ENCODE measurements at regions not wholly inside any gene's neighbourhood (a gene's known extent, or its start where the extent isn't known, plus 50 kb on each side); places are given as distances from the start of the nearest gene placed in this dataset.

GRCh38 chr6:113642001-113642713 is 215.0 kb upstream of the MARCKS start:
- no peak for DNase-seq (ENCODE audit: low spot score)

DNA sequence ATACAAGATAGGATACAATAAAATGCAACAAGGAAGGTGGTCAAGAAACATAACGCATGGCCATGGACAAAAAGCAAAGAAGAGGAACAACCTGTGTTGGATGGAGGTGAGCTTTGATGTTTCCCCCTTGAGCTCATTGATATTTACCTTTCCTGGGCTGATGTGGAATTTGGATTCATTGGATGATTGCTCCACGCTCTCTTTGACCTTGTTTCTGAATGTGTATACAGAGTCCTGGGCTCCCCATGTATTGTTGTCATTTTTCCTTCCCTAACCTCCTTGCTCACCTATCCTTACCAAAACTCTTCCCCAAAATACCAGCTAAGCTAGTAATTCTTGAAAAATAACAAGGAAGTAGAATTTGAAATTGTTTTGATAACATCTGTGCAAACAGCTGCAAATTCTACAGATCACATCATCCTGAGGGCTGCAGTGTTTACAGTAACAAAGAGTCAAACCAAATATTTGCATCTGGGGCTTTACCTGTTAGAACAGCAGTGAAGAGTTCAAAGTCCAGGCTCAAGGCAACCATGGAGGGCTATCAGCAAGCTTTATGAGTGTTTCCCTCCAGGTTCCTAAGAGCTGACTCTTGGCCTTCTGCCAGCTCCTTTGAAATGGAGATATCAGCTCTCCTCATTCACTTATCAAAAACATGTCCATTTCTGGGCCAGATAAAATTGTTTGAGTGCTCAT is 214.3 kb upstream of the MARCKS start:
- DNase-seq (ENCODE audit: low spot score) = no peak

GRCh38 chr6:113643407-113643770 is 213.8 kb upstream of the MARCKS start:
- DNase-seq (ENCODE audit: low spot score) = no peak

GRCh38 chr6:113644861-113645575 is 212.1 kb upstream of the MARCKS start:
- no peak for DNase-seq (ENCODE audit: low spot score)

DNA sequence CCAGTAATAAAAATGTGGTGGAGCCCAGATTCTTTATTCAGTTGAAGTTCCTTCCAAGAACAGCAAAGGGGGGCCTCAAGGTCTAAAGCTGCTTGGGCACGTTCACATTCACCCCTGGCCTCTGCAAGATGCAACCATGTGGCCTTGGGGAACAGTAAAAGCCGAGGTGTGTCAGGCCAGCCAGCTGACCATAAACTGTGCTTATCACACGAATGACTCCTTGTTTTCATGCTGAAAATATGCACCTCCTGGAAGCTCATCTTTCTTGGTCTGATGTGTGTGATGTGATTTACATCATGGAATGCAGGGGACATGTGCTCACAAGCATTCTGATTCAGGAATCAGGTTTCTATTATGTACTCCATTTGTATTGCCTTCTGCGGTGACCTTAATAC is 211.6 kb upstream of the MARCKS start:
- no peak for DNase-seq (ENCODE audit: low spot score)

GRCh38 chr6:113645986-113646385 is 211.2 kb upstream of the MARCKS start:
- no peak for DNase-seq (ENCODE audit: low spot score)

DNA sequence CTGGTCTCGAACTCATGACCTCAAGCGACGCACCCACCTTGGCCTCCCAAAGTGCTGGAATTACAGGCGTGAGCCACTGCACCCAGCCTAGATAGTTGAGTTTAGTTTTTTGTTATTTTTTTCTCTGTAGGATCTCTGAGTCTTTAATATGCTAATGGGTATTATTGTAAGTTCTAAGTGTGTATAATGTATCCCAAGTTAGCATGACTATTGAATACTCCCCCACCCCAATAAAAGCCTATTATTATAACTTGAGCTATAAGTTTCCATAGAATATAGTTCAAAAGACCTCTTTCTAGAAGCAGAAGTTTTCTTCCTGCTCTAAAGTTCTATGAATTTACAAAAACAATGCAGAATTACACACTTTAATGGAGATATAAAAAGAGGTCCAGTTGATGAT is 210.4 kb upstream of the MARCKS start:
- DNase-seq (ENCODE audit: low spot score) = no peak

DNA sequence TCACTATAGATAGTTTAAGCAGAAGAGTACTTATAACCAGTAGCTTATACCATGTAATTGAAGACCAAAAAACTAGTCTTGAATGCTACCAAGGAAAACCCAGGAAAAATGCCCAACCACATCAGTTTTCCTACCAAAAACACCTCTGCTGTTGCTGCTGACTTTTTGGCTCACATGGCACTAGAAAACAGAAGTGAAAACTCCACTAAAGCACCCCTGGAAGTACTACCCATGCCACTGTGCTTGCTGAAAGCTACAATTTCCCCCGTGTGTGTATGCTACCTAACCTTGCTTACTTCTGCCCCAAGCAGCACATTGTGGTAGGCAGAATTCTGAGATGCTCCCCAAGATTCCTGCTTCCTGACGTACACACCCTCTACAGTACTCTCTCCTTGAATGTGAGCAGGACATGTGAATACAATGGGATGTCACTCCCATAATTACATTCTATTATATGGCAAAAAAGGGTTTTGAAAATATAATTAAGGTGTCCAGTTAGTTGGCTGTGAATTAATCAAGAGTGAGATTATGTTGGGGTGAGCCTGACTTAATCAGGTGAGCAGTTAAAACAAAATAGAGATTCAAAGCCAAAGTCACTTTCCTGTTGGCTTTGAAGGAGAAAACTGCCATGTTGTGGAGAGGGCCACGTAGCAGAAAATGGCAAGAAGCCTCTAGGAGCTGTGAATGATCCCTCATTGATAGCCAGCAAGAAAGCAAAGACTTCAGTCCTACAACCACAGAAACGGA is 209.8 kb upstream of the MARCKS start:
- DNase-seq (ENCODE audit: low spot score) = no peak

DNA sequence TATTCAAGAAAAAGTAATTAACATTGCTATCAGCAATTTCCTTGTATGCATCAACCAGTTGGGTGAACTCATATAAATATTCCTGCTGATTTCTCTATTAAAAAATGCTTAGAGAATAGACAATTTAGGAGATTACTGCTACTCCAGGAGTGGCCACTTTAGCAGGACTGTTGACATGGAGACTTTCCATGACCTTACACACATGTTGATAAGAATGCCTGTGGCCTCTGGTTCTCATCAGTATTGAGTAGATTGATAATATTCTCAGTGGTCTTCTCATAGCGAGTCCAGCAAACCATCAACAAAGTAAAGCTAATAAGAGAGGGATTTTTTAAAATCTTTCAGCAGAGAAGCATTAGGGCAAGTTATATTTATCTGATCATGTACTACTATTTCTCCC is 208.4 kb upstream of the MARCKS start:
- no peak for DNase-seq (ENCODE audit: low spot score)

- DNase-seq (ENCODE audit: low spot score) = no peak
Observed at GRCh38 chr6:113649276-113649675, 207.9 kb upstream of the MARCKS start.

DNA sequence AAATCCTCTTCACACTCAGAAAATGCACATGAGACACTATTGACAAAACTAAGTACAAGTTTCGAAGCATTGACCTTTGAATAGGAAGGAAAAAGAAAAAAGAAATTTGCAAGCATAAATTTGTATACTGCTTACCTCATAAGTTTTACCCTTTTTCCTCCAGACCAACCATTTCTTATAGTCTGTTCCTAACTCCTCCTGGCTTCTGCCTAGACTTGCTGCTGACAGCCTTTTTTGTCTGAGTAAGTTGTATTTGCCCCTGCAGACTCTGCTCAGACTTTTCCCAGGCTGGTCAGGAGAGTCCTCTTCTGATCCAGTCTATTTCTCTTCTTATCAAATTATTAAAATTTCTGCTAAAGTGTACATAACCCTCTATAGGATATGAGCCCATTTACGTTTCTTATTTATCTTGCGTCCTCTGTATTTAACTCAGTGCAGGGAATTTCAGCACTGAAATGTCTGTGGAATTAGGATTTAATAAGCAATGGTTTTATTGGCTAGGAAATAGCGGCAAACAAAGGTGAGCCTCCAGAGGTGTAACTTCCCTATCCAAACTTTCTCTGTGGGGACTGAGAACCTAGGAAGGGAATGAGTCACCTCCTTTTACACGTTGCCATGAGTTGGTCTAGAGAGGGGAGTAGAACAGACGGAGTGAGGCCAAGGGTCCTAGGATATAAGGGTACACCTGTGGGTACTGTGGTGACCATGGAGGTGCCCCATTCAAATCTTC is 207.1 kb upstream of the MARCKS start:
- no peak for DNase-seq (ENCODE audit: low spot score)

- no peak for DNase-seq (ENCODE audit: low spot score)
Observed at GRCh38 chr6:113650610-113650979, 206.6 kb upstream of the MARCKS start.

DNA sequence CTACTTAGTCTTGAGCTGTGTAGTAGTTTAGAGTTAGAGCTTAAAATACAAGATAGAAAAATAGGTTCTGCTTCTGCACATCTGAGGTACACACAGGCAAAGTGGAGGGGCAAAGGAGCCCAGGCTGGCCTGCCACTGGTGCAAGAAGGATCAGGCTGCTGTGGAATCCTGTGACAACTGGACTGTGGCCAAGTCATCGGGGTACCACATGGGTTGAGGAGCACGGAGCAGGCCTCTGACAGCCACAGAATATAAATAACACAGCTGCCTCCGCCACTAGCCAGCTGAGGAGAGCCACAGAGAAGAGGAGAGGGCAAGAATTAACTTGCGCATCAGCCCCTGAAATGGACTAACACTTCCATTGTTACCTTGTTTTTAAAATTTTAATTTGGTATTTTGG is 206.0 kb upstream of the MARCKS start:
- DNase-seq (ENCODE audit: low spot score) = no peak

- DNase-seq (ENCODE audit: low spot score) = no peak
Observed at GRCh38 chr6:113651920-113652319, 205.2 kb upstream of the MARCKS start.

GRCh38 chr6:113653275-113653674 is 203.9 kb upstream of the MARCKS start:
- DNase-seq (ENCODE audit: low spot score) = no peak

DNA sequence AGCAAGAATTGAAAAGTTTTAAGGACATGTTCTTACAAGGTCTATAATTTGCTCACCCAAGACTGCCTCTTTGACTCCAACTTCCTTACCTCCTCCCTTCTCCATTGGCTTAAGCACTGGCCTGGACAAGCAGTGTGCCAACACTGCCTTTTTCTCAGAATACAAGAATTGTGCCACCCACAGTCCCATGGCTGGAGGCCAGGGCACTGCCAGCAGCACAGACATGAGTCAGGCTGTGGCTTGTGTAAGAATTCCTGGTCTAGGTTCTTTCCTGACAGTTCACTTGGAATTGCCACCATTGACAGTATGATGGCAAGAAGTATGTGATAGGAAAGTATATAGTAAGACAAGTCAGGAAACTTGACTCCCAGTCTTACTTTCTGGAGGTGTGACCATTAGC is 202.7 kb upstream of the MARCKS start:
- DNase-seq (ENCODE audit: low spot score) = no peak

DNA sequence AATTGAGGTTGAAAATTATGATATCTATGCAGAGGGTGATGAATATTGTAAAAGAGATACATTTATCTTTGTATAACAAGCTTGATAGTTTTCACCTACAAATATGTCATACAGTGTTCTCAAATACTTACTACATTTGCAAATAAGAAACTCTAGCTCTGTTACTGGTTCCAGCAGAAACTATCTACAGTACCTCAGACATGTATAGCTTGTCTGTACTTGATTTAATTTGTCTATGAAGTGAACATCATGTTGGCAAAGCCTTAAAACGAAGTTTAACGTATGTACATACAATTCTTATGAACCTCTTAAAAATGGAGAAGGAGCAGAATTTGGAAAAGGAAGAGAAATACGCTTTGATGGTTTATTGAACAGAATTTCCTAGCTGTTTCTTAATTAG is 201.4 kb upstream of the MARCKS start:
- no peak for DNase-seq (ENCODE audit: low spot score)

DNA sequence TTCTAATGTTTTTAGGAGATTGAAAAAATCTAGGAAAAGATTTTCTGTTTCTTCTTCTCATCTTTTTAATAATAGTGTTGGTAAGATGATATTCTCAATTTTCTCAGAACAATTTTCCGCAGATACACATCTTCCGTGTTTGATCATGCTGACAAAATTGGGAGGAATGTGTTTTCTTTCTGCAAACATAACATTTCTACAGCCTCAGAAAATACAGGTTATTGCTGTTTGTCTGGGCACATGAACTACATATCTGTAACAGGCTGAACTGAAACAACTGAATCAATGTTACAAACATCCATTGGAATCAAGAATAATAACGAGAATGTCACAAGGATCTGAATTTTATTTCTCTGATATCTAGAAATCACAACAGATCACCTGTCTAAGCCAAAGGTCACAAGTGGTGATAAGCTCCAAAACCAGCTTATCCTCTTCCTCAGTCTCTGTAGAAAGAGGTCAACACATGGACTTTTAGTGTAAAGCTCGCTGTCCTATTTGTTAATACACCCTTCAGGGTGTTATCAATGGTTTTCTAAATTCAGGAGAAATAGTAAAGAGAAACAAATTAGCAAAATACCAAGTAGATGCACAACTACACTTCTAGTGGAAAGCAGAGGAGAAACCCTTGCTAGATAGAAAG is 197.3 kb upstream of the MARCKS start:
- no peak for DNase-seq (ENCODE audit: low spot score)

- no peak for DNase-seq (ENCODE audit: low spot score)
Observed at GRCh38 chr6:113660819-113661218, 196.3 kb upstream of the MARCKS start.

GRCh38 chr6:113662093-113662665 is 195.0 kb upstream of the MARCKS start:
- no peak for DNase-seq (ENCODE audit: low spot score)

DNA sequence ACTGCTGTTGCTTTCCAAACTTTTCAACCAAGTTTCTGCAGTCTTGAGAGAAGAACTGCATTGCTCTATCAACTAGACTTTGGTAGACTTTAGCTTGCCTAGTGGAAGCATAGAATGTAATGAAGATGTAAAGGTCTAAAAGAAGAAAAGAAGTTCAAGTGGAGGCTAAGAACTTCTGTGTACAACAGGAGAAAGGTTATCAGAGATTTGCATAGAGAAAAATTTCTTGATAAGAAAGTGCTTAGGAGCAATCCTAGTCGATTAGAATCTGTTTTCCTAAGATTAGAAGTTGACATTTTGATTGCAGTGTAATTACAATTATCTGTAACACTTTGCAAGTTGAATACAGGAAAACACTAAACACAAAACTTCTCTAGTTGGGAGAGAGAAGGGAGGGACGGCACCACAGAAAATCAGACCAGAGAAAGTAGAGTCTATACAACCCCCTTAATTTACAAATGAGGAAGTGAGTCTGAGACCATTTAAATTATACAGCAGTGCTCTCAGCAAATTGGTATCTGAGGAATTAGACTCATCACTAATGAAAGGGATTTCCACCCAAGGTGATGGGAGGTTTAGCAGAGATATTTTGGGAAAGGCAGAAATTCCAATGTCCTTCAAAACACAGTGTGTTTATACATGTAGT is 194.3 kb upstream of the MARCKS start:
- DNase-seq (ENCODE audit: low spot score) = no peak

Measured in activated CD4-positive, alpha-beta T cell treated with anti-CD3 and anti-CD28 coated beads, Interleukin-2, Interleukin-4, amounts not matched to agents 100 ng/mL and 50 ng/mL, durations not matched to agents 16 hours and 8 hours (primary cell).